ENCODE measurements at regions not wholly inside any gene's neighbourhood (a gene's known extent, or its start where the extent isn't known, plus 50 kb on each side); places are given as distances from the start of the nearest gene placed in this dataset.

- H3K36me3 Mint-ChIP-seq (ENCODE audit: low read depth) = no peaks in the 10 kb centered on the region
- H3K4me1 Mint-ChIP-seq = no peaks in the 10 kb centered on the region
- no peak for DNase-seq (ENCODE audit: low read depth, low spot score)
- peaks cover 7% of the 10 kb centered on the region for H3K9me3 Mint-ChIP-seq
- TF ChIP-seq, protein P1, sequence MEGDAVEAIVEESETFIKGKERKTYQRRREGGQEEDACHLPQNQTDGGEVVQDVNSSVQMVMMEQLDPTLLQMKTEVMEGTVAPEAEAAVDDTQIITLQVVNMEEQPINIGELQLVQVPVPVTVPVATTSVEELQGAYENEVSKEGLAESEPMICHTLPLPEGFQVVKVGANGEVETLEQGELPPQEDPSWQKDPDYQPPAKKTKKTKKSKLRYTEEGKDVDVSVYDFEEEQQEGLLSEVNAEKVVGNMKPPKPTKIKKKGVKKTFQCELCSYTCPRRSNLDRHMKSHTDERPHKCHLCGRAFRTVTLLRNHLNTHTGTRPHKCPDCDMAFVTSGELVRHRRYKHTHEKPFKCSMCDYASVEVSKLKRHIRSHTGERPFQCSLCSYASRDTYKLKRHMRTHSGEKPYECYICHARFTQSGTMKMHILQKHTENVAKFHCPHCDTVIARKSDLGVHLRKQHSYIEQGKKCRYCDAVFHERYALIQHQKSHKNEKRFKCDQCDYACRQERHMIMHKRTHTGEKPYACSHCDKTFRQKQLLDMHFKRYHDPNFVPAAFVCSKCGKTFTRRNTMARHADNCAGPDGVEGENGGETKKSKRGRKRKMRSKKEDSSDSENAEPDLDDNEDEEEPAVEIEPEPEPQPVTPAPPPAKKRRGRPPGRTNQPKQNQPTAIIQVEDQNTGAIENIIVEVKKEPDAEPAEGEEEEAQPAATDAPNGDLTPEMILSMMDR (conservative IDR thresholded peaks at IDR 0.05) = no peak
- H3K27ac Mint-ChIP-seq (ENCODE audit: unreplicated experiment) = no peak overlapping the region
- H3K27me3 Mint-ChIP-seq (ENCODE audit: low read depth) = no peaks in the 10 kb centered on the region
- H3K4me3 Mint-ChIP-seq = no peak overlapping the region
Measured at GRCh38 chr13:39904959-39905358, 249.5 kb downstream of the COG6 start.

DNA sequence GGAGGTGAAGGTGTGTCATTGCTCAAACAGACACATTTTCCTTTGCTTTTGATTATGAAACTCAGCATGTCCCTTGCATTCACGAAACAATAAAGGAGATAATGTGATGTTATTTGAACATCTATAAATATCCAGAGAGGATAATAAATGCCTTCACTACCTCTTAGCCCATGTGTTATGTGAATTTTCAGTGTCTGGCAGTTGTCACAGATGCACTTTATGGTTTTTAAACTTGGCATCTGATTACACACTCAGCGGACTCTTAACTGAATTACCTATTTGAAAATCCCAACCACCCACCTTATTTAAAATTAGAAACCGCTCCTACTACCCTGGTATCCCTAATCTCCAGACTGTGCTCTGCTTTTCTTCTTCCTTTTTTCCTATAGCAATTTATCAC is 254.2 kb downstream of the COG6 start:
- TF ChIP-seq, protein P1 (conservative IDR thresholded peaks at IDR 0.05) = no peak
- no peaks in the 10 kb centered on the region for H3K4me1 Mint-ChIP-seq
- H3K9me3 Mint-ChIP-seq = peaks cover 5% of the 10 kb centered on the region
- no peaks in the 10 kb centered on the region for H3K36me3 Mint-ChIP-seq (ENCODE audit: low read depth)
- DNase-seq (ENCODE audit: low read depth, low spot score) = no peak
- no peak overlapping the region for H3K27ac Mint-ChIP-seq (ENCODE audit: unreplicated experiment)
- no peaks in the 10 kb centered on the region for H3K27me3 Mint-ChIP-seq (ENCODE audit: low read depth)
- no peak overlapping the region for H3K4me3 Mint-ChIP-seq

- Mint-ChIP-seq H3K4me1 (no peaks in the 10 kb centered on the region), H3K4me3 (no peak overlapping the region), H3K27me3 (ENCODE audit: low read depth) (no peaks in the 10 kb centered on the region), H3K36me3 (ENCODE audit: low read depth) (no peaks in the 10 kb centered on the region), H3K9me3 (peaks cover 5% of the 10 kb centered on the region), H3K27ac (ENCODE audit: unreplicated experiment) (no peak overlapping the region)
- DNase-seq (ENCODE audit: low read depth, low spot score) = no peak
- TF ChIP-seq, protein P1 (conservative IDR thresholded peaks at IDR 0.05) = no peak
Measured at GRCh38 chr13:39910041-39910440, 254.6 kb downstream of the COG6 start.

DNA sequence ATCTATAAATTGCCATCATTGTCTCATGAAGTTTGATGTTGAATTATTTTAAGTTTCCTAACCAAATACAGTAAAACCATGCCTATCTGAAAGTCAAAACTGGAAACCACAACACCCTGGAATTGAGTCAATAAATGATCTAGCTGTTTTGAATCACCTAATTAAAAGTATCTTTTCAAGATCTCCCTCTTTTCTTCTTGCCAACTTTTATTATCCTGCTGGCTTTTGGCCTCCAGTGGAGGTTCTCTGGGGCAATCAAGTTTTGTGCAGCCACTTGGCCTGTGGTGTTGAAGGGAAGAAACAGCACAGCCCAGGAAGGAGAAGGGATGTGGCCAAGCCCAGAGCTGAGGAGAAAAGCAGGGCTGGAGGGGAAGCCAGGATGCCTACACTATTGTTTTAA is 255.4 kb downstream of the COG6 start:
- H3K27me3 Mint-ChIP-seq (ENCODE audit: low read depth) = no peaks in the 10 kb centered on the region
- peaks cover 1% of the 10 kb centered on the region for H3K9me3 Mint-ChIP-seq
- H3K36me3 Mint-ChIP-seq (ENCODE audit: low read depth) = no peaks in the 10 kb centered on the region
- H3K27ac Mint-ChIP-seq (ENCODE audit: unreplicated experiment) = no peak overlapping the region
- H3K4me3 Mint-ChIP-seq = no peak overlapping the region
- DNase-seq (ENCODE audit: low read depth, low spot score) = no peak
- no peaks in the 10 kb centered on the region for H3K4me1 Mint-ChIP-seq
- TF ChIP-seq, protein P1 (conservative IDR thresholded peaks at IDR 0.05) = no peak

DNA sequence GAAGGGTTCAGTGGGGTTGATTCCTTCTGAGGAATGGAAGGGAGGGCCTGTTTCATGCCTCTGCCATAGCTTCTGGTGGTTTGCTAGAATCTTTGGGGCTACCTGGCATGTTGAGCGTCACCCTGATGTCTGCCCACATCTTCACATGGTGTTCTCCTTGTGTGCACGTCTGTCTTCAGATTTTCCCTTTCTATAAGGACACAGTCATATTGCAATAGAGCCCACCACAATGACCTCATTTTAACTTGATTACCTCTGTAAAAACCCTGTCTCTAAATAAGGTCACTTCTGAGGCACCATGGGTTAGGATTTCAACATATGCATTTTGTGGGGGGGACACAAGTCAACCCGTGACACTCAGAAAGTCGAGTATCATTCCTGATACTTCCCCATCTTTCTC is 257.9 kb downstream of the COG6 start:
- Mint-ChIP-seq H3K27me3 (ENCODE audit: low read depth) (no peaks in the 10 kb centered on the region), H3K9me3 (no peaks in the 10 kb centered on the region), H3K36me3 (ENCODE audit: low read depth) (no peaks in the 10 kb centered on the region), H3K4me3 (no peak overlapping the region), H3K27ac (ENCODE audit: unreplicated experiment) (no peak overlapping the region), H3K4me1 (no peaks in the 10 kb centered on the region)
- DNase-seq (ENCODE audit: low read depth, low spot score) = no peak
- TF ChIP-seq, protein P1 (conservative IDR thresholded peaks at IDR 0.05) = no peak

DNA sequence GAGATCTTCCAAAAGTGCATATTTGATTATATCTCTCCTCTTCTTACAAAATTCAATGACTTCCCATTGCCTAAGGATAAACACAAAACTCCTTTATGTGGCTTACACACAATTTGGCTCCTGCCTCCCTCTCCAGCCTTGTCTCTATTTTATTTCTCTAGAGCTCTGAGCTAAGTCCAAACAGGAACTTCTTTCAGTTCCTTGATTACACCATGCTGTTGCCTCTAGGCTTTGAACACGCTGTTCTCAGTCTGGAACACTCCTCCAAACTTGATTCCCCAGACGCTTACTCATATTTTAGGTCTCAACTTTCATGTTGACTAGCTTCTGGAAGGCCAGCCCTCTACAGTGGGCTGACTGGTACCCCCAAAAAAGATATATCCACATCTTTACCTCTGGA is 258.5 kb downstream of the COG6 start:
- no peaks in the 10 kb centered on the region for H3K9me3 Mint-ChIP-seq
- H3K4me1 Mint-ChIP-seq = no peaks in the 10 kb centered on the region
- H3K27me3 Mint-ChIP-seq (ENCODE audit: low read depth) = no peaks in the 10 kb centered on the region
- no peaks in the 10 kb centered on the region for H3K36me3 Mint-ChIP-seq (ENCODE audit: low read depth)
- TF ChIP-seq, protein P1 (conservative IDR thresholded peaks at IDR 0.05) = no peak
- no peak overlapping the region for H3K27ac Mint-ChIP-seq (ENCODE audit: unreplicated experiment)
- H3K4me3 Mint-ChIP-seq = no peak overlapping the region
- DNase-seq (ENCODE audit: low read depth, low spot score) = no peak

Data from neural crest cell (in vitro differentiated cells).